ENCODE measurements at regions not wholly inside any gene's neighbourhood (a gene's known extent, or its start where the extent isn't known, plus 50 kb on each side); places are given as distances from the start of the nearest gene placed in this dataset.

DNA sequence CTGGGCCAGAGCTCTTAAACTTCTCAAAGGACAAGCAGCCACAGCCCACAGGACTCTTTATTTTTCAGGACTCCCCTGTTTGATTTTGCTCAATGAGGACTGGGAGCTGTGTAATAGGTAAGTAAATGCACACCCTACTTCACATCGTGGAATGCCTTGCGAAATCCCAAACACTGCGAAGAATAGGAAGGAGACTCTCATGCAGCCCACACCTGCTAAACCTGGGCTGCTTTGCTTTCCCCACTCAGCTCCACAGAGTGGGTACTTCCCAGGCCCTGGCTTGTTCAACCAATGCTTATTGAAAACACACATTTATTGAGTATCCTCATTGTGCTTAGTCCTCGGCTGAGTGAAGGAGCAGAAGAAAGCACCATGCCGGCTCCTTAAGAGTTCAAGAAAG is 103.3 kb upstream of the FSTL4 start:
- TF ChIP-seq TOX (CRISPR knock-in tag; IDR thresholded peaks at IDR 0.05; ENCODE audit: borderline replicate concordance), result no peak
- TF ChIP-seq RARB (CRISPR knock-in tag; IDR thresholded peaks at IDR 0.05), result no peak
- no peak for TF ChIP-seq GLIS3 (CRISPR knock-in tag; IDR thresholded peaks at IDR 0.05)
- no peak for TF ChIP-seq ZC3H10 (CRISPR knock-in tag; IDR thresholded peaks at IDR 0.05)
- no peak for TF ChIP-seq CSDC2 (CRISPR knock-in tag; IDR thresholded peaks at IDR 0.05)
- no peak for TF ChIP-seq ESRRG (CRISPR knock-in tag; IDR thresholded peaks at IDR 0.05)
- TF ChIP-seq, protein P1, sequence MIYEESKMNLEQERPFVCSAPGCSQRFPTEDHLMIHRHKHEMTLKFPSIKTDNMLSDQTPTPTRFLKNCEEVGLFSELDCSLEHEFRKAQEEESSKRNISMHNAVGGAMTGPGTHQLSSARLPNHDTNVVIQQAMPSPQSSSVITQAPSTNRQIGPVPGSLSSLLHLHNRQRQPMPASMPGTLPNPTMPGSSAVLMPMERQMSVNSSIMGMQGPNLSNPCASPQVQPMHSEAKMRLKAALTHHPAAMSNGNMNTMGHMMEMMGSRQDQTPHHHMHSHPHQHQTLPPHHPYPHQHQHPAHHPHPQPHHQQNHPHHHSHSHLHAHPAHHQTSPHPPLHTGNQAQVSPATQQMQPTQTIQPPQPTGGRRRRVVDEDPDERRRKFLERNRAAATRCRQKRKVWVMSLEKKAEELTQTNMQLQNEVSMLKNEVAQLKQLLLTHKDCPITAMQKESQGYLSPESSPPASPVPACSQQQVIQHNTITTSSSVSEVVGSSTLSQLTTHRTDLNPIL (CRISPR knock-in tag; IDR thresholded peaks at IDR 0.05; ENCODE audit: low read depth), result no peak
- no peak for TF ChIP-seq BACH2 (CRISPR knock-in tag; IDR thresholded peaks at IDR 0.05; ENCODE audit: borderline replicate concordance)
- TF ChIP-seq, protein P2, sequence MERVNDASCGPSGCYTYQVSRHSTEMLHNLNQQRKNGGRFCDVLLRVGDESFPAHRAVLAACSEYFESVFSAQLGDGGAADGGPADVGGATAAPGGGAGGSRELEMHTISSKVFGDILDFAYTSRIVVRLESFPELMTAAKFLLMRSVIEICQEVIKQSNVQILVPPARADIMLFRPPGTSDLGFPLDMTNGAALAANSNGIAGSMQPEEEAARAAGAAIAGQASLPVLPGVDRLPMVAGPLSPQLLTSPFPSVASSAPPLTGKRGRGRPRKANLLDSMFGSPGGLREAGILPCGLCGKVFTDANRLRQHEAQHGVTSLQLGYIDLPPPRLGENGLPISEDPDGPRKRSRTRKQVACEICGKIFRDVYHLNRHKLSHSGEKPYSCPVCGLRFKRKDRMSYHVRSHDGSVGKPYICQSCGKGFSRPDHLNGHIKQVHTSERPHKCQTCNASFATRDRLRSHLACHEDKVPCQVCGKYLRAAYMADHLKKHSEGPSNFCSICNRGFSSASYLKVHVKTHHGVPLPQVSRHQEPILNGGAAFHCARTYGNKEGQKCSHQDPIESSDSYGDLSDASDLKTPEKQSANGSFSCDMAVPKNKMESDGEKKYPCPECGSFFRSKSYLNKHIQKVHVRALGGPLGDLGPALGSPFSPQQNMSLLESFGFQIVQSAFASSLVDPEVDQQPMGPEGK (CRISPR knock-in tag; IDR thresholded peaks at IDR 0.05; ENCODE audit: borderline replicate concordance), result no peak
- TF ChIP-seq ZNF8 (CRISPR knock-in tag; IDR thresholded peaks at IDR 0.05), result no peak
- TF ChIP-seq, protein P3, sequence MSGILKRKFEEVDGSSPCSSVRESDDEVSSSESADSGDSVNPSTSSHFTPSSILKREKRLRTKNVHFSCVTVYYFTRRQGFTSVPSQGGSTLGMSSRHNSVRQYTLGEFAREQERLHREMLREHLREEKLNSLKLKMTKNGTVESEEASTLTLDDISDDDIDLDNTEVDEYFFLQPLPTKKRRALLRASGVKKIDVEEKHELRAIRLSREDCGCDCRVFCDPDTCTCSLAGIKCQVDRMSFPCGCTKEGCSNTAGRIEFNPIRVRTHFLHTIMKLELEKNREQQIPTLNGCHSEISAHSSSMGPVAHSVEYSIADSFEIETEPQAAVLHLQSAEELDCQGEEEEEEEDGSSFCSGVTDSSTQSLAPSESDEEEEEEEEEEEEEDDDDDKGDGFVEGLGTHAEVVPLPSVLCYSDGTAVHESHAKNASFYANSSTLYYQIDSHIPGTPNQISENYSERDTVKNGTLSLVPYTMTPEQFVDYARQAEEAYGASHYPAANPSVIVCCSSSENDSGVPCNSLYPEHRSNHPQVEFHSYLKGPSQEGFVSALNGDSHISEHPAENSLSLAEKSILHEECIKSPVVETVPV (CRISPR knock-in tag; IDR thresholded peaks at IDR 0.05), result no peak
- no peak for TF ChIP-seq ZNF565 (CRISPR knock-in tag; conservative IDR thresholded peaks at IDR 0.05; ENCODE audit: low read depth)
- TF ChIP-seq, protein P4, sequence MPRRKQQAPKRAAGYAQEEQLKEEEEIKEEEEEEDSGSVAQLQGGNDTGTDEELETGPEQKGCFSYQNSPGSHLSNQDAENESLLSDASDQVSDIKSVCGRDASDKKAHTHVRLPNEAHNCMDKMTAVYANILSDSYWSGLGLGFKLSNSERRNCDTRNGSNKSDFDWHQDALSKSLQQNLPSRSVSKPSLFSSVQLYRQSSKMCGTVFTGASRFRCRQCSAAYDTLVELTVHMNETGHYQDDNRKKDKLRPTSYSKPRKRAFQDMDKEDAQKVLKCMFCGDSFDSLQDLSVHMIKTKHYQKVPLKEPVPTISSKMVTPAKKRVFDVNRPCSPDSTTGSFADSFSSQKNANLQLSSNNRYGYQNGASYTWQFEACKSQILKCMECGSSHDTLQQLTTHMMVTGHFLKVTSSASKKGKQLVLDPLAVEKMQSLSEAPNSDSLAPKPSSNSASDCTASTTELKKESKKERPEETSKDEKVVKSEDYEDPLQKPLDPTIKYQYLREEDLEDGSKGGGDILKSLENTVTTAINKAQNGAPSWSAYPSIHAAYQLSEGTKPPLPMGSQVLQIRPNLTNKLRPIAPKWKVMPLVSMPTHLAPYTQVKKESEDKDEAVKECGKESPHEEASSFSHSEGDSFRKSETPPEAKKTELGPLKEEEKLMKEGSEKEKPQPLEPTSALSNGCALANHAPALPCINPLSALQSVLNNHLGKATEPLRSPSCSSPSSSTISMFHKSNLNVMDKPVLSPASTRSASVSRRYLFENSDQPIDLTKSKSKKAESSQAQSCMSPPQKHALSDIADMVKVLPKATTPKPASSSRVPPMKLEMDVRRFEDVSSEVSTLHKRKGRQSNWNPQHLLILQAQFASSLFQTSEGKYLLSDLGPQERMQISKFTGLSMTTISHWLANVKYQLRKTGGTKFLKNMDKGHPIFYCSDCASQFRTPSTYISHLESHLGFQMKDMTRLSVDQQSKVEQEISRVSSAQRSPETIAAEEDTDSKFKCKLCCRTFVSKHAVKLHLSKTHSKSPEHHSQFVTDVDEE (CRISPR knock-in tag; IDR thresholded peaks at IDR 0.05), result no peak
- TF ChIP-seq PPARA (CRISPR knock-in tag; IDR thresholded peaks at IDR 0.05; ENCODE audit: borderline replicate concordance), result no peak
- no peak for TF ChIP-seq OSR1 (CRISPR knock-in tag; IDR thresholded peaks at IDR 0.05)
- ATAC-seq, result no peak

DNA sequence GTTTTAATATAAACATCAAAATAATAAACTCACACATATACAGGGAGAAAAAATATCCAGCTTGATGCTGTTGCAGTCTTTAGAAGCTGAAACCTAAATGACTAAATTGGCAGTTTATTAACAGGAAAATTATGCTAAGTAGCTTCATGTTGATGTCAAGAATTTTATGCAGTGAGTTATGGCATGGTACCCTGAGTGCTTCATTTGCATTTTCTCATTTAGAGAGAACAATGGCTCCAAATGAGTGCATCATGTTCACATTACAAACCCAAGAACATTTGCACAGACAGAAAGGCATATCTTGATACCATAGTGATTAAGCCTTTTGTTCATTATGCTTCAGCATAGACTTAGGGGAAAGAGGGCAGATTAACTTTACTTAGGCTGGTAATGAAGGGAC is 102.9 kb upstream of the FSTL4 start:
- no peak for ATAC-seq
- no peak for TF ChIP-seq ESRRG (CRISPR knock-in tag; IDR thresholded peaks at IDR 0.05)
- no peak for TF ChIP-seq TOX (CRISPR knock-in tag; IDR thresholded peaks at IDR 0.05; ENCODE audit: borderline replicate concordance)
- TF ChIP-seq, protein P5, sequence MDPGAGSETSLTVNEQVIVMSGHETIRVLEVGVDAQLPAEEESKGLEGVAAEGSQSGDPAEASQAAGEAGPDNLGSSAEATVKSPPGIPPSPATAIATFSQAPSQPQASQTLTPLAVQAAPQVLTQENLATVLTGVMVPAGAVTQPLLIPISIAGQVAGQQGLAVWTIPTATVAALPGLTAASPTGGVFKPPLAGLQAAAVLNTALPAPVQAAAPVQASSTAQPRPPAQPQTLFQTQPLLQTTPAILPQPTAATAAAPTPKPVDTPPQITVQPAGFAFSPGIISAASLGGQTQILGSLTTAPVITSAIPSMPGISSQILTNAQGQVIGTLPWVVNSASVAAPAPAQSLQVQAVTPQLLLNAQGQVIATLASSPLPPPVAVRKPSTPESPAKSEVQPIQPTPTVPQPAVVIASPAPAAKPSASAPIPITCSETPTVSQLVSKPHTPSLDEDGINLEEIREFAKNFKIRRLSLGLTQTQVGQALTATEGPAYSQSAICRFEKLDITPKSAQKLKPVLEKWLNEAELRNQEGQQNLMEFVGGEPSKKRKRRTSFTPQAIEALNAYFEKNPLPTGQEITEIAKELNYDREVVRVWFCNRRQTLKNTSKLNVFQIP (CRISPR knock-in tag; IDR thresholded peaks at IDR 0.05; ENCODE audit: borderline replicate concordance, low read depth), result no peak
- no peak for TF ChIP-seq ZFP30 (CRISPR knock-in tag; IDR thresholded peaks at IDR 0.05)
- TF ChIP-seq, protein P1 (CRISPR knock-in tag; IDR thresholded peaks at IDR 0.05; ENCODE audit: low read depth), result no peak
- no peak for TF ChIP-seq ZNF8 (CRISPR knock-in tag; IDR thresholded peaks at IDR 0.05)
- TF ChIP-seq ZNF565 (CRISPR knock-in tag; conservative IDR thresholded peaks at IDR 0.05; ENCODE audit: low read depth), result no peak
- no peak for TF ChIP-seq OSR1 (CRISPR knock-in tag; IDR thresholded peaks at IDR 0.05)
- no peak for TF ChIP-seq ZC3H10 (CRISPR knock-in tag; IDR thresholded peaks at IDR 0.05)
- TF ChIP-seq, protein P4 (CRISPR knock-in tag; IDR thresholded peaks at IDR 0.05), result no peak
- no peak for TF ChIP-seq ZNF70 (CRISPR knock-in tag; IDR thresholded peaks at IDR 0.05)
- TF ChIP-seq, protein P3 (CRISPR knock-in tag; IDR thresholded peaks at IDR 0.05), result no peak
- TF ChIP-seq GLIS3 (CRISPR knock-in tag; IDR thresholded peaks at IDR 0.05), result no peak
- TF ChIP-seq RARB (CRISPR knock-in tag; IDR thresholded peaks at IDR 0.05), result no peak
- TF ChIP-seq PPARA (CRISPR knock-in tag; IDR thresholded peaks at IDR 0.05; ENCODE audit: borderline replicate concordance), result no peak
- TF ChIP-seq ZFP3 (CRISPR knock-in tag; IDR thresholded peaks at IDR 0.05), result no peak
- no peak for TF ChIP-seq CSDC2 (CRISPR knock-in tag; IDR thresholded peaks at IDR 0.05)
- no peak for TF ChIP-seq BACH2 (CRISPR knock-in tag; IDR thresholded peaks at IDR 0.05; ENCODE audit: borderline replicate concordance)
- no peak for TF ChIP-seq SNAI2 (CRISPR knock-in tag; IDR thresholded peaks at IDR 0.05)
- TF ChIP-seq TCF4 (CRISPR knock-in tag; IDR thresholded peaks at IDR 0.05; ENCODE audit: borderline replicate concordance), result no peak
